OCI-LY1 (cell line): ENCODE measurements at regions not wholly inside any gene's neighbourhood (a gene's known extent, or its start where the extent isn't known, plus 50 kb on each side); places are given as distances from the start of the nearest gene placed in this dataset.
"Not testable (repeated sequence)": the region's sequence is repeated elsewhere in the genome, so short reads cannot be mapped to it uniquely, and the experiment has no call there.

ENCODE experiments used
- H2AFZ ChIP-seq: fragments of 200-600 bp; sonication (generic), shearing (Covaris generic); 2 replicates; pipeline ENCODE4 v1.6.0; 2014; ENCODE audit warnings: antibody characterized with exemption, mild to moderate bottlenecking, low read length
- H3F3A ChIP-seq: fragments of 200-600 bp; sonication (generic), shearing (Covaris generic); 2 replicates; pipeline ENCODE4 v1.6.0; 2014; ENCODE audit warnings: mild to moderate bottlenecking, antibody characterized with exemption, low read length, moderate library complexity; ENCODE audit not compliant: insufficient read depth
- H3K27ac ChIP-seq: fragments of 200-600 bp; sonication (generic); 2 replicates; pipeline ENCODE4 v1.5.1; 2014; ENCODE audit warnings: low read length, mixed run types, mild to moderate bottlenecking, low read depth; ENCODE audit not compliant: poor library complexity, severe bottlenecking
- H3K27me3 ChIP-seq: fragments of 200-600 bp; sonication (generic); 2 replicates; pipeline ENCODE4 v1.6.0; 2014; ENCODE audit warnings: antibody characterized with exemption, mild to moderate bottlenecking, low read length, moderate library complexity; ENCODE audit not compliant: insufficient read depth
- H3K36me3 ChIP-seq: fragments of 200-600 bp; sonication (generic); 2 replicates; pipeline ENCODE4 v1.6.1; 2014; ENCODE audit warnings: mild to moderate bottlenecking, antibody characterized with exemption, low read length, moderate library complexity, mixed read lengths; ENCODE audit not compliant: insufficient read depth
- H3K4me1 ChIP-seq: fragments of 200-600 bp; sonication (generic); 2 replicates; pipeline ENCODE4 v1.5.1; 2014; ENCODE audit warnings: mild to moderate bottlenecking, low read length, moderate library complexity; ENCODE audit not compliant: insufficient read depth, severe bottlenecking
- H3K4me2 ChIP-seq: fragments of 200-600 bp; sonication (generic), shearing (Covaris generic); 2 replicates; pipeline ENCODE4 v1.6.1; 2014; ENCODE audit warnings: low read length
- H3K4me3 ChIP-seq: fragments of 200-600 bp; sonication (generic); 2 replicates; pipeline ENCODE4 v1.5.1; 2014; ENCODE audit warnings: low read length, low read depth, mild to moderate bottlenecking, mixed read lengths; ENCODE audit not compliant: poor library complexity, severe bottlenecking
- H3K79me2 ChIP-seq: fragments of 200-600 bp; shearing (Covaris generic); 2 replicates; pipeline ENCODE4 v1.6.1; 2016; ENCODE audit warnings: mixed run types, low read length, mixed read lengths; ENCODE audit not compliant: insufficient read depth
- H3K9ac ChIP-seq: fragments of 200-600 bp; sonication (generic), shearing (Covaris generic); 2 replicates; pipeline ENCODE4 v1.6.1; 2014; ENCODE audit warnings: mild to moderate bottlenecking, low read length, mixed read lengths
- H3K9me2 ChIP-seq: fragments of 200-600 bp; sonication (generic), shearing (Covaris generic); 2 replicates; pipeline ENCODE4 v1.6.1; 2014; ENCODE audit warnings: low read depth, mild to moderate bottlenecking, low read length, mixed read lengths
- H3K9me3 ChIP-seq: fragments of 200-600 bp; shearing (Covaris generic); 2 replicates; pipeline ENCODE4 v1.6.1; 2014; ENCODE audit warnings: low read length, mixed read lengths
- H4K20me1 ChIP-seq: fragments of 200-600 bp; sonication (generic), shearing (Covaris generic); 2 replicates; pipeline ENCODE4 v1.6.0; 2016; ENCODE audit warnings: mild to moderate bottlenecking, low read length; ENCODE audit not compliant: insufficient read depth
- CTCF ChIP-seq: fragments of 200-600 bp; sonication (generic), shearing (Covaris generic); IDR thresholded peaks from 2 replicates; pipeline ENCODE4 v1.5.1; 2017; ENCODE audit warnings: mild to moderate bottlenecking, antibody characterized with exemption, low read length, moderate library complexity, mixed read lengths
- EZH2 ChIP-seq: fragments of 200-600 bp; sonication (generic), shearing (Covaris generic); IDR thresholded peaks from 2 replicates; pipeline ENCODE4 v1.8.0; 2017; ENCODE audit warnings: borderline replicate concordance, mixed run types, mild to moderate bottlenecking, antibody characterized with exemption, low read length, moderate library complexity, mixed read lengths

- Histone ChIP-seq H3F3A (no peaks in the 10 kb centered on the region), H4K20me1 (no peaks in the 10 kb centered on the region), H2AFZ (no peak overlapping the region), H3K9me3 (no peaks in the 10 kb centered on the region), H3K9ac (no peak overlapping the region), H3K4me3 (no peak overlapping the region), H3K4me1 (no peaks in the 10 kb centered on the region), H3K79me2 (no peaks in the 10 kb centered on the region), H3K4me2 (no peak overlapping the region), H3K27ac (no peak overlapping the region), H3K36me3 (no peaks in the 10 kb centered on the region), H3K9me2 (no peaks in the 10 kb centered on the region), H3K27me3 (no peaks in the 10 kb centered on the region)
- no peak for TF ChIP-seq CTCF
- TF ChIP-seq EZH2: no peak
Observed at GRCh38 chr7:42561797-42562196, 324.8 kb upstream of the GLI3 start.

- no peaks in the 10 kb centered on the region for H3K4me1 ChIP-seq
- H3K9me2 ChIP-seq: no peaks in the 10 kb centered on the region
- H4K20me1 ChIP-seq: no peaks in the 10 kb centered on the region
- H3K4me2 ChIP-seq: no peak overlapping the region
- no peak overlapping the region for H3K4me3 ChIP-seq
- H2AFZ ChIP-seq: no peak overlapping the region
- no peaks in the 10 kb centered on the region for H3K79me2 ChIP-seq
- H3K9ac ChIP-seq: no peak overlapping the region
- H3K27me3 ChIP-seq: no peaks in the 10 kb centered on the region
- no peak overlapping the region for H3K27ac ChIP-seq
- H3F3A ChIP-seq: no peaks in the 10 kb centered on the region
- no peaks in the 10 kb centered on the region for H3K36me3 ChIP-seq
- TF ChIP-seq CTCF (no peak), EZH2 (no peak)
- no peaks in the 10 kb centered on the region for H3K9me3 ChIP-seq
Observed at GRCh38 chr7:42560866-42561265, 323.9 kb upstream of the GLI3 start.

- H3K9me2 ChIP-seq, H3K4me3 ChIP-seq, H3K4me1 ChIP-seq, H3K79me2 ChIP-seq, H4K20me1 ChIP-seq, H3K9me3 ChIP-seq, H3K27me3 ChIP-seq, H3K27ac ChIP-seq, H3K9ac ChIP-seq, H3F3A ChIP-seq, H3K36me3 ChIP-seq, H2AFZ ChIP-seq, H3K4me2 ChIP-seq: not testable (repeated sequence)
Observed at GRCh38 chr7:42554932-42555331, 317.9 kb upstream of the GLI3 start.

- TF ChIP-seq EZH2 (no peak), CTCF (no peak)
- Histone ChIP-seq H3K9ac (no peak overlapping the region), H3K27me3 (no peaks in the 10 kb centered on the region), H3K36me3 (no peaks in the 10 kb centered on the region), H3F3A (no peaks in the 10 kb centered on the region), H2AFZ (no peak overlapping the region), H3K9me3 (no peaks in the 10 kb centered on the region), H3K4me2 (no peak overlapping the region), H3K79me2 (no peaks in the 10 kb centered on the region), H4K20me1 (no peaks in the 10 kb centered on the region), H3K4me3 (no peak overlapping the region), H3K27ac (no peak overlapping the region), H3K9me2 (no peaks in the 10 kb centered on the region), H3K4me1 (no peaks in the 10 kb centered on the region)
Observed at GRCh38 chr7:42552227-42552626, 315.2 kb upstream of the GLI3 start.
